ENCODE measurements at regions not wholly inside any gene's neighbourhood (a gene's known extent, or its start where the extent isn't known, plus 50 kb on each side); places are given as distances from the start of the nearest gene placed in this dataset.

DNA sequence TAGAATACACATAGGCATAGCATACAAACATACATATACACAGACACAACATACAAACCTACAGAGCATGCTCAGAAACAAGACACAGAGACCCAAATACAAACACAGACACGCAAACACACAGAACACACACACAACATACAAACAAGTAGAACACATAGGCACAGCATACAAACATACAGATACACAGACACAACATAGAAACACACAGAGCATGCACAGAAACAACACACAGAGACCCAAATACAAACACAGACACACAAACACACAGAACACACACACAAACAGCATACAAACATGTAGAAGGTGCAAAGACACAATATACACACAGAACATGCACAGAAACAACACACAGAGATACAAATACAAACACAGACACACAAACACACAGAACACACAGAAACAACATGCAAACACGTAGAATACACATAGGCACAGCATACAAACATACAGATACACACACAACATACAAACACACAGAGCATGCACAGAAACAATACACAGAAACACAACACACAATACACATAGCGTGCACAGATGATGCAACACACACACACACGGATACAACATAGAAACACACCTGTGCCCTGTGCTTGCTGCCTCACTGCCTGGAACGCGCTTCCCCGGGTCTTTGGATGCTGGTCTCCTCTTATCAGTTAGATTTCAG is 469.0 kb upstream of the CDH4 start:
- TF ChIP-seq, protein P1, sequence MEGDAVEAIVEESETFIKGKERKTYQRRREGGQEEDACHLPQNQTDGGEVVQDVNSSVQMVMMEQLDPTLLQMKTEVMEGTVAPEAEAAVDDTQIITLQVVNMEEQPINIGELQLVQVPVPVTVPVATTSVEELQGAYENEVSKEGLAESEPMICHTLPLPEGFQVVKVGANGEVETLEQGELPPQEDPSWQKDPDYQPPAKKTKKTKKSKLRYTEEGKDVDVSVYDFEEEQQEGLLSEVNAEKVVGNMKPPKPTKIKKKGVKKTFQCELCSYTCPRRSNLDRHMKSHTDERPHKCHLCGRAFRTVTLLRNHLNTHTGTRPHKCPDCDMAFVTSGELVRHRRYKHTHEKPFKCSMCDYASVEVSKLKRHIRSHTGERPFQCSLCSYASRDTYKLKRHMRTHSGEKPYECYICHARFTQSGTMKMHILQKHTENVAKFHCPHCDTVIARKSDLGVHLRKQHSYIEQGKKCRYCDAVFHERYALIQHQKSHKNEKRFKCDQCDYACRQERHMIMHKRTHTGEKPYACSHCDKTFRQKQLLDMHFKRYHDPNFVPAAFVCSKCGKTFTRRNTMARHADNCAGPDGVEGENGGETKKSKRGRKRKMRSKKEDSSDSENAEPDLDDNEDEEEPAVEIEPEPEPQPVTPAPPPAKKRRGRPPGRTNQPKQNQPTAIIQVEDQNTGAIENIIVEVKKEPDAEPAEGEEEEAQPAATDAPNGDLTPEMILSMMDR (conservative IDR thresholded peaks at IDR 0.05; ENCODE audit: low read length) = no peak
- no peak for TF ChIP-seq EZH2phosphoT487 (IDR thresholded peaks at IDR 0.05; ENCODE audit: borderline replicate concordance, low read depth, low read length)
- no peaks in the 10 kb centered on the region for H3K79me2 ChIP-seq (ENCODE audit: insufficient read depth, low read depth, low read length)
- H3K4me1 ChIP-seq (ENCODE audit: insufficient read depth, low read length, poor library complexity, severe bottlenecking) = no peaks in the 10 kb centered on the region
- no peaks in the 10 kb centered on the region for H3K36me3 ChIP-seq (ENCODE audit: insufficient read depth, low read length)
- no peak for DNase-seq (ENCODE audit: low spot score)
- ChIA-PET CTCF (ENCODE audit: unreplicated experiment) (no interaction called here), POLR2A (no interaction called here)
- H3K4me3 ChIP-seq (ENCODE audit: low read depth, low read length, poor library complexity, severe bottlenecking) = no peak overlapping the region
- no peak overlapping the region for H3K4me2 ChIP-seq (ENCODE audit: low read length)
- BruUV-seq (replicated peaks) = no TSS peak
- intact Hi-C loops (cut with micrococcal nuclease; ENCODE audit: unreplicated experiment) = no loop called here
- H3K9me2 ChIP-seq (ENCODE audit: insufficient read depth, low read length) = no peaks in the 10 kb centered on the region
- no peaks in the 10 kb centered on the region for H3K9me3 ChIP-seq (ENCODE audit: low read length)
- no peak overlapping the region for H3K27ac ChIP-seq (ENCODE audit: low read depth, low read length, poor library complexity, severe bottlenecking)
- H2AFZ ChIP-seq (ENCODE audit: low read length) = no peak overlapping the region
- no peaks in the 10 kb centered on the region; the same call in 1 of the 2 replicates for H4K20me1 ChIP-seq (ENCODE audit: insufficient read depth, low read length)

DNA sequence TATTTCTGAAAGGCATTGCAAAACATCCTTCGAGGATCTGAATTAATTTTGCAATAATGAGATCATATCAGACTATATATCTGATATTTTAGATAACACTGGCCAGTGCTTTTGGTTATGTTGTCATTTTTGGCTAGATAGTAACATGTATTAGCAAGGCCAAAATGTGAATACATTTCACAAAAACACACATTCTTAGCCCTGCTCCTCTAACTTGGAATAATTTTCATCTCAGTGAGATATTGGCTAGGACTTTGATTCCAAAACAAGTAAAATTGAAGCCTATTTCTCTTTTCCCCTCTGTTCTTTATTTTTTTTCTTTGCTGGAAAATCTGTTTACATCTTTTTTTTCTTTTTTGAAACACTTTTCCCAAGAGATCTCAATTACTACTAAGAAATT is 466.8 kb upstream of the CDH4 start:
- Histone ChIP-seq H3K27ac (ENCODE audit: low read depth, low read length, poor library complexity, severe bottlenecking) (no peak overlapping the region), H3K4me3 (ENCODE audit: low read depth, low read length, poor library complexity, severe bottlenecking) (no peak overlapping the region), H4K20me1 (ENCODE audit: insufficient read depth, low read length) (no peaks in the 10 kb centered on the region; the same call in 1 of the 2 replicates), H3K4me1 (ENCODE audit: insufficient read depth, low read length, poor library complexity, severe bottlenecking) (no peaks in the 10 kb centered on the region), H3K79me2 (ENCODE audit: insufficient read depth, low read depth, low read length) (no peaks in the 10 kb centered on the region), H3K36me3 (ENCODE audit: insufficient read depth, low read length) (no peaks in the 10 kb centered on the region), H3K9me2 (ENCODE audit: insufficient read depth, low read length) (no peaks in the 10 kb centered on the region), H2AFZ (ENCODE audit: low read length) (no peak overlapping the region), H3K4me2 (ENCODE audit: low read length) (no peak overlapping the region), H3K9me3 (ENCODE audit: low read length) (no peaks in the 10 kb centered on the region)
- TF ChIP-seq EZH2phosphoT487 (IDR thresholded peaks at IDR 0.05; ENCODE audit: borderline replicate concordance, low read depth, low read length) = no peak
- TF ChIP-seq, protein P1 (conservative IDR thresholded peaks at IDR 0.05; ENCODE audit: low read length) = no peak
- no TSS peak for BruUV-seq (replicated peaks)
- no peak for DNase-seq (ENCODE audit: low spot score)
- intact Hi-C loops (cut with micrococcal nuclease; ENCODE audit: unreplicated experiment) = no loop called here
- ChIA-PET CTCF (ENCODE audit: unreplicated experiment) (no interaction called here), POLR2A (no interaction called here)

DNA sequence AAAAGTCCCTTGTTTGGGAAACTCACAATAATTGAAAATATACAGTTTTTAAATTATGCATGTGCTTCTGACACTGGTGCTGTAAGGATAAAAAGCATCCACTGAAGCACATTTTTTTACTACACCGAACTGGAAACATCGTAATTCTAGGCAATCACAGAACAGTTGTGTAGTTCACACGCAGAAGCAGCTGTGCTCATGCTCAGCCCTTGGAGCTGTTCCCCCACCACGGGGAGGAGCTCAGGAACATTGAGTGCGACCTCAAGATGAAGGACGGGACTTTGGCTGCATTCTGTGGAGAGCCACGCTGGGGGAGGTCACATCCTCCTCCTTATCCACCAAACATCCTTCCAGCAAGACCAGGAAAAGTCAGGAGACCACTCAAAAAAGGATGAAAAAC is 466.3 kb upstream of the CDH4 start:
- no peaks in the 10 kb centered on the region for H3K9me3 ChIP-seq (ENCODE audit: low read length)
- no peaks in the 10 kb centered on the region for H3K9me2 ChIP-seq (ENCODE audit: insufficient read depth, low read length)
- intact Hi-C loops (cut with micrococcal nuclease; ENCODE audit: unreplicated experiment) = no loop called here
- no peak overlapping the region for H2AFZ ChIP-seq (ENCODE audit: low read length)
- no peak overlapping the region for H3K27ac ChIP-seq (ENCODE audit: low read depth, low read length, poor library complexity, severe bottlenecking)
- DNase-seq (ENCODE audit: low spot score) = no peak
- no TSS peak for BruUV-seq (replicated peaks)
- H3K4me2 ChIP-seq (ENCODE audit: low read length) = no peak overlapping the region
- no peaks in the 10 kb centered on the region for H3K79me2 ChIP-seq (ENCODE audit: insufficient read depth, low read depth, low read length)
- ChIA-PET CTCF (ENCODE audit: unreplicated experiment) (no interaction called here), POLR2A (no interaction called here)
- H3K36me3 ChIP-seq (ENCODE audit: insufficient read depth, low read length) = no peaks in the 10 kb centered on the region
- TF ChIP-seq, protein P1 (conservative IDR thresholded peaks at IDR 0.05; ENCODE audit: low read length) = no peak
- no peak for TF ChIP-seq EZH2phosphoT487 (IDR thresholded peaks at IDR 0.05; ENCODE audit: borderline replicate concordance, low read depth, low read length)
- no peak overlapping the region for H3K4me3 ChIP-seq (ENCODE audit: low read depth, low read length, poor library complexity, severe bottlenecking)
- H4K20me1 ChIP-seq (ENCODE audit: insufficient read depth, low read length) = no peaks in the 10 kb centered on the region; the same call in 1 of the 2 replicates
- no peaks in the 10 kb centered on the region for H3K4me1 ChIP-seq (ENCODE audit: insufficient read depth, low read length, poor library complexity, severe bottlenecking)

Data from OCI-LY7 (cell line).